MM.1S (cell line): ENCODE measurements at regions not wholly inside any gene's neighbourhood (a gene's known extent, or its start where the extent isn't known, plus 50 kb on each side); places are given as distances from the start of the nearest gene placed in this dataset.

Experiments
- EZH2 ChIP-seq: fragments of 300-600 bp; sonication (generic); optimal IDR thresholded peaks from 2 replicates; pipeline ENCODE3; 2017; ENCODE audit warnings: low read depth, mild to moderate bottlenecking, antibody characterized with exemption, low read length, mixed read lengths
- EZH2phosphoT487 ChIP-seq: fragments of 300-600 bp; sonication (generic); IDR thresholded peaks from 2 replicates; pipeline ENCODE4 v1.6.1; 2018; ENCODE audit warnings: antibody characterized with exemption, low read length
- TF ChIP-seq, protein P1 (sequence below): fragments of 300-600 bp; sonication (generic); IDR thresholded peaks from 2 replicates; pipeline ENCODE4 v1.5.1; 2016; ENCODE audit warnings: antibody characterized with exemption, low read length, mixed read lengths

DNA sequence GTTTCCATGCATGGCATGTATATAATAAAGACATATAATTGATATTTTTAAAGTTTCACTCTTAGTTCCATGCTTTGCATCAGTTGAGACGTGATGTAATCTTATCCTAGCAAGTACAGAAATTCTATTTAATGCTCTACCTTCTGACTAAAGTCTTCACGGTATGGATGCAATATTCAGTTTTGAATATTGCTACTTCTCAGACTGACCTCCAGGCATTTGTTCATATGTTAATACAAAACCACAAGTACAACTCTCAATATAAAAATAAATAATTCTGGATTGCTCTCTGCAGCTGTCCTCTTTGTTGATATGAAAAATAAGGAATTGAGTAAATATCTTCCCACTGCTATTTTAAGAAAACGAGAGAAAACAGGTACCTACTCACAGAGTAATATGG is 309.8 kb upstream of the HAND2 start:
- TF ChIP-seq, protein P1, sequence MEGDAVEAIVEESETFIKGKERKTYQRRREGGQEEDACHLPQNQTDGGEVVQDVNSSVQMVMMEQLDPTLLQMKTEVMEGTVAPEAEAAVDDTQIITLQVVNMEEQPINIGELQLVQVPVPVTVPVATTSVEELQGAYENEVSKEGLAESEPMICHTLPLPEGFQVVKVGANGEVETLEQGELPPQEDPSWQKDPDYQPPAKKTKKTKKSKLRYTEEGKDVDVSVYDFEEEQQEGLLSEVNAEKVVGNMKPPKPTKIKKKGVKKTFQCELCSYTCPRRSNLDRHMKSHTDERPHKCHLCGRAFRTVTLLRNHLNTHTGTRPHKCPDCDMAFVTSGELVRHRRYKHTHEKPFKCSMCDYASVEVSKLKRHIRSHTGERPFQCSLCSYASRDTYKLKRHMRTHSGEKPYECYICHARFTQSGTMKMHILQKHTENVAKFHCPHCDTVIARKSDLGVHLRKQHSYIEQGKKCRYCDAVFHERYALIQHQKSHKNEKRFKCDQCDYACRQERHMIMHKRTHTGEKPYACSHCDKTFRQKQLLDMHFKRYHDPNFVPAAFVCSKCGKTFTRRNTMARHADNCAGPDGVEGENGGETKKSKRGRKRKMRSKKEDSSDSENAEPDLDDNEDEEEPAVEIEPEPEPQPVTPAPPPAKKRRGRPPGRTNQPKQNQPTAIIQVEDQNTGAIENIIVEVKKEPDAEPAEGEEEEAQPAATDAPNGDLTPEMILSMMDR: no peak
- TF ChIP-seq EZH2phosphoT487 (no peak), EZH2 (no peak)
